Gastrocnemius medialis (tissue), 4 donors: ENCODE measurements at regions not wholly inside any gene's neighbourhood (a gene's known extent, or its start where the extent isn't known, plus 50 kb on each side); places are given as distances from the start of the nearest gene placed in this dataset.

Experiments
- ATAC-seq, 2 donors: fragments of 150-250 bp; one replicate each; pipeline ENCODE4 v1.9.1; 2016
- DNase-seq, 2 donors: peaks; one replicate each; pipeline ENCODE4 v3.0.0-alpha.2; 2019
- H3K27ac ChIP-seq, 4 donors: fragments of 200-600 bp; sonication (generic); 1 replicate in 1 of 4; 2 replicates in 3 of 4; pipeline ENCODE4 v1.5.1; 2016 to 2018; ENCODE audit warnings: mild to moderate bottlenecking in 2 of 4, moderate library complexity in 1 of 4
- H3K27me3 ChIP-seq, 3 donors: fragments of 200-600 bp; sonication (generic) in 2 of 3; 1 replicate in 1 of 3; 2 replicates in 2 of 3; pipeline versions ENCODE4 v1.5.1 to v1.6.0; 2016 to 2019; ENCODE audit warnings: mild to moderate bottlenecking in 1 of 3, moderate library complexity in 1 of 3
- H3K36me3 ChIP-seq, 2 donors: fragments of 200-600 bp; sonication (generic) in 1 of 2; one replicate each; pipeline ENCODE4 v1.5.1; 2017 to 2018
- H3K4me1 ChIP-seq, 2 donors: fragments of 200-600 bp; sonication (generic) in 1 of 2; one replicate each; pipeline ENCODE4 v1.5.1; 2016 to 2017; ENCODE audit warnings: mild to moderate bottlenecking in 2 of 2
- H3K4me3 ChIP-seq, 4 donors: fragments of 200-600 bp; sonication (generic) in 3 of 4; 1 replicate in 1 of 4; 2 replicates in 3 of 4; pipeline ENCODE4 v1.5.1; 2016 to 2019; ENCODE audit warnings: mild to moderate bottlenecking in 2 of 4
- H3K9me3 ChIP-seq, 3 donors: fragments of 200-600 bp; sonication (generic) in 2 of 3; 1 replicate in 1 of 3; 2 replicates in 2 of 3; pipeline ENCODE4 v1.5.1; 2016 to 2019
- POLR2A ChIP-seq, 2 donors: fragments of 450-650 bp; IDR thresholded peaks; one replicate each; pipeline ENCODE4 v1.6.1; 2017; ENCODE audit warnings: antibody characterized with exemption in 2 of 2, mild to moderate bottlenecking in 2 of 2, moderate library complexity in 2 of 2
- in situ Hi-C, 4 donors: fragments of 200-750 bp; cut with MboI; loops; one replicate each; pipeline versions ENCODE4 v1.15.0 to v1.8.0; 2017; ENCODE audit warnings: low sequenced_read_pairs in 4 of 4
- intact Hi-C: fragments of 100-400 bp; cut with DNase I; formaldehyde crosslinking; loops from one replicate; pipeline ENCODE4 v1.15.1; 2023; ENCODE audit warnings: low total_unique reads
- TF ChIP-seq, protein P1 (sequence below), 5 experiments: fragments of 450-650 bp in 3 of 5; fragments of 200-600 bp in 2 of 5; sonication (generic) in 2 of 5; IDR thresholded peaks in 4 of 5; conservative IDR thresholded peaks in 1 of 5; 1 replicate in 4 of 5; 2 replicates in 1 of 5; pipeline ENCODE4 v1.5.1; 2016 to 2019; ENCODE audit warnings: antibody characterized with exemption in 5 of 5, mild to moderate bottlenecking in 3 of 5, moderate library complexity in 3 of 5

DNA sequence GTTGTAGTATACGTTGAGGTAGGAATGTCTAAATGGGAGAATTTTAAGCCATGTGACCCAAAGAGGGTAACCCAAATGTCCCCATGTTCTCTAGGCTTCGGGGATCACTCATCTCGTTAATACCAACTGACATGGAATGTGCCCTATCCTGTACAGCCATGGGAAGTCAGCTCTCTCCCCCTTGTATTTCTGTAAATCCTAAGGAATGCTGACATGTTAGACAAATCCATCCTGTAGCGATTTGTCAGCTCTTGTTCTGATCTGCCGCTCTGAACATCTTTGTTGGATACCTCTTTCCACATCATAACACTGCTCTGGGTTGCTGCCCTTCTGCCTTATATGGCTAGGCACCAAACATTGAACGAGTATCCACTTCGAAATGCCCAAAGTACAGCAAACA is 350.6 kb downstream of the RND3 start:
- ATAC-seq (no peak), DNase-seq (no peak)
- Histone ChIP-seq H3K27ac (no peak overlapping the region), H3K4me1 (no peaks in the 10 kb centered on the region), H3K9me3 (no peaks in the 10 kb centered on the region), H3K27me3 (no peaks in the 10 kb centered on the region), H3K36me3 (no peaks in the 10 kb centered on the region), H3K4me3 (no peak overlapping the region)
- intact Hi-C loops = no loop called here
- TF ChIP-seq POLR2A (IDR thresholded peaks at IDR 0.05) = no peak
- TF ChIP-seq, protein P1, sequence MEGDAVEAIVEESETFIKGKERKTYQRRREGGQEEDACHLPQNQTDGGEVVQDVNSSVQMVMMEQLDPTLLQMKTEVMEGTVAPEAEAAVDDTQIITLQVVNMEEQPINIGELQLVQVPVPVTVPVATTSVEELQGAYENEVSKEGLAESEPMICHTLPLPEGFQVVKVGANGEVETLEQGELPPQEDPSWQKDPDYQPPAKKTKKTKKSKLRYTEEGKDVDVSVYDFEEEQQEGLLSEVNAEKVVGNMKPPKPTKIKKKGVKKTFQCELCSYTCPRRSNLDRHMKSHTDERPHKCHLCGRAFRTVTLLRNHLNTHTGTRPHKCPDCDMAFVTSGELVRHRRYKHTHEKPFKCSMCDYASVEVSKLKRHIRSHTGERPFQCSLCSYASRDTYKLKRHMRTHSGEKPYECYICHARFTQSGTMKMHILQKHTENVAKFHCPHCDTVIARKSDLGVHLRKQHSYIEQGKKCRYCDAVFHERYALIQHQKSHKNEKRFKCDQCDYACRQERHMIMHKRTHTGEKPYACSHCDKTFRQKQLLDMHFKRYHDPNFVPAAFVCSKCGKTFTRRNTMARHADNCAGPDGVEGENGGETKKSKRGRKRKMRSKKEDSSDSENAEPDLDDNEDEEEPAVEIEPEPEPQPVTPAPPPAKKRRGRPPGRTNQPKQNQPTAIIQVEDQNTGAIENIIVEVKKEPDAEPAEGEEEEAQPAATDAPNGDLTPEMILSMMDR (IDR thresholded peaks at IDR 0.05 in 4 of 5, conservative IDR thresholded peaks at IDR 0.05 in 1 of 5) = no peak
- in situ Hi-C loops = no loop called here

DNA sequence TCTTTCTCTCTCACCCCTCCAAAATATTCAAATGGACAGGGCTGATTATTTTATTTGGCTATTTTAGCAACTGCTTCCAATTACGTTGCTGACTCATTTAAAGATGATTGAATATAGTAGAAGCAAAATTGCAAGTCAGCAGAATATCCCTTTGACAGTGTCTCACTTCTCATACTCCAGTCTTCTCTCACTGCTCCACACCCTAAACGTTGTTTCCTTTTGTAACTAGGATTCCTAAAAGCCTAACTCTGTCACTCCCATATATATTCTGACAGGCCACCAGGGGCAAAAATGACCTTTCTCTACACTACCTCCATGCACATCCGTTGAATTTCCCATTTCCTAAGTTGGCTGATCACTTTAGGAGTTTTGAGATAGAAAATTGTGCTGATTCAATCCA is 351.1 kb downstream of the RND3 start:
- no peak for ATAC-seq
- H3K27ac ChIP-seq = no peak overlapping the region
- TF ChIP-seq, protein P1 (IDR thresholded peaks at IDR 0.05 in 4 of 5, conservative IDR thresholded peaks at IDR 0.05 in 1 of 5) = no peak
- no peak for TF ChIP-seq POLR2A (IDR thresholded peaks at IDR 0.05)
- H3K36me3 ChIP-seq = no peaks in the 10 kb centered on the region
- no peaks in the 10 kb centered on the region for H3K27me3 ChIP-seq
- no peaks in the 10 kb centered on the region for H3K9me3 ChIP-seq
- no peak overlapping the region for H3K4me3 ChIP-seq
- intact Hi-C loops = no loop called here
- no peaks in the 10 kb centered on the region for H3K4me1 ChIP-seq
- in situ Hi-C loops = no loop called here
- DNase-seq = no peak

DNA sequence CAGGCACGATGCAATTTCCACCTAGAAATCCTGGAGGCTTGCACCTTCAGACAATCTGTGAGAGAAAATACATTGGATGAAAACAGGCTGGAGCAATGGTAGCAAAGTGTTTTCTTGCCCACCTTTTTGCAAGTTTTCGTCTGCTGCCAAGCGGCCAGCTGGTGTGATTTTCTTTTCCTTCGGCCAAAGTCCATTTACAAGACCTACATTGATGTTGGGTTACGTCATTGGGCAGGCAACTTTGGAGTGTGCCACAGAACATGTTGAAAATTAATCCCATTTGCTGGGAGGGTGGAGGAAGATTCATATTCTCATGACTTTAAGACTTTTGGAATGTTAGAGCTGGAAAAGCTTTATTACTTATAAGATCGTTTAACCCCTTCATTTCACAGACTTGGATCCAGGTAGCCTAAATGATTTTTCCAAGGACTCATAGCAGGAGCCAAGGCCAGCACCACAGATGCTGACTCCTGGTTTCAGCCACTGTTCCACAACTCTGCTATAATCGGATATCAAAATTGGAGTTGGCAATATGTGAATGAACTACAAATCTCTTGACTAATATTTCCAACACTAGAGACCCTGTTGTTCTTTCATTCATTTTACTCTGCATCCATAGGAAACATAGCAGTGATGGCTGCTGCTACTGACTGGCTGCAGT is 352.1 kb downstream of the RND3 start:
- Histone ChIP-seq H3K27me3 (no peaks in the 10 kb centered on the region), H3K36me3 (no peaks in the 10 kb centered on the region), H3K9me3 (no peaks in the 10 kb centered on the region), H3K4me1 (no peaks in the 10 kb centered on the region), H3K4me3 (no peak overlapping the region), H3K27ac (no peak overlapping the region)
- in situ Hi-C loops (no loop called here), intact Hi-C loops (no loop called here)
- DNase-seq (no peak), ATAC-seq (no peak)
- TF ChIP-seq, protein P1 (IDR thresholded peaks at IDR 0.05 in 4 of 5, conservative IDR thresholded peaks at IDR 0.05 in 1 of 5) = no peak
- no peak for TF ChIP-seq POLR2A (IDR thresholded peaks at IDR 0.05)

DNA sequence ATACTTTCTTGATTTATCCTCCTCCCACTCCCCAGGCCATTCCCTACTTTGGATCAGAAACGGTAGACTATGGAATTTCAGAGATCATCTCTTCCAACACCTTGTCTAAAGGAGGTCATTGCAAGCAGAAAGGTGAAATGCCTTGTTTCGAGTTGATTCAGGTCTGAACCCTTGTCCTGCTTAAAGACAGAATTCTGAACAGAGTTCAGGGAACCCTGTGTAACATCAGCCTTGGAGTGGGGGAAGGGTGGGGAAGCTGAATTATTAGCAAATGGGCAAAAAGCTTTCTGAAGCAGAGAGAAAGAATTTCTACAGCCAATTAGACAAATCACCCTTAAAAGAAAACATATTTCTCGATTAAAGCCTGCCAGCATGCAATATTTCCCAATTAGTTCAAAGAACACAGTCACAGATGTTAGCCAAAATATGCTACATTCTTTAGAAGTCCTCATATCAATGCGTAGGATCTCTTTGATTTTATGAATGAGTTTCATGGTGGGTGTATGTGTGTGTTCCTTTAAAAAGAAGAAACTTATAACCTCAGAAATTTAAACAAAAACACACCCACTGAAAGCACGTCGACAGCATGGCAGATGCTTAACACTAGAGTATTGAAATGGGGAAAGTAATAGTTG is 353.1 kb downstream of the RND3 start:
- no peaks in the 10 kb centered on the region for H3K27me3 ChIP-seq
- ATAC-seq (no peak), DNase-seq (no peak)
- H3K36me3 ChIP-seq = no peaks in the 10 kb centered on the region
- H3K4me3 ChIP-seq = no peak overlapping the region
- no peaks in the 10 kb centered on the region for H3K9me3 ChIP-seq
- in situ Hi-C loops (no loop called here), intact Hi-C loops (no loop called here)
- no peak overlapping the region for H3K27ac ChIP-seq
- TF ChIP-seq, protein P1 (IDR thresholded peaks at IDR 0.05 in 4 of 5, conservative IDR thresholded peaks at IDR 0.05 in 1 of 5) = no peak
- no peak for TF ChIP-seq POLR2A (IDR thresholded peaks at IDR 0.05)
- H3K4me1 ChIP-seq = no peaks in the 10 kb centered on the region
